H9 (cell line): ENCODE measurements at regions not wholly inside any gene's neighbourhood (a gene's known extent, or its start where the extent isn't known, plus 50 kb on each side); places are given as distances from the start of the nearest gene placed in this dataset.

ENCODE experiments used
- DNase-seq: peaks from one replicate; pipeline ENCODE4 v3.0.0-alpha.2; 2017
- H2AFZ ChIP-seq: one replicate; pipeline ENCODE4 v1.6.1; 2013; ENCODE audit warnings: mild to moderate bottlenecking, low read length, control low read depth, moderate library complexity
- H2AK5ac ChIP-seq: 2 replicates; pipeline ENCODE4 v1.6.1; 2013; ENCODE audit warnings: low read length, control low read depth, mixed read lengths; ENCODE audit not compliant: insufficient read length
- H2BK120ac ChIP-seq: one replicate; pipeline ENCODE4 v1.6.1; 2013; ENCODE audit warnings: low read depth, mild to moderate bottlenecking, low read length, control low read depth, inconsistent platforms; ENCODE audit not compliant: poor library complexity, severe bottlenecking
- H2BK12ac ChIP-seq: 2 replicates; pipeline ENCODE4 v1.6.1; 2013; ENCODE audit warnings: low read length, control low read depth, mixed read lengths, low read depth; ENCODE audit not compliant: insufficient read length
- H2BK15ac ChIP-seq: 2 replicates; pipeline ENCODE4 v1.6.1; 2013; ENCODE audit warnings: low read depth, low read length, control low read depth
- H2BK20ac ChIP-seq: one replicate; pipeline ENCODE4 v1.6.1; 2013; ENCODE audit warnings: low read depth, mild to moderate bottlenecking, low read length, control low read depth, inconsistent platforms; ENCODE audit not compliant: poor library complexity, severe bottlenecking
- H2BK5ac ChIP-seq: 2 replicates; pipeline ENCODE4 v1.6.1; 2013; ENCODE audit warnings: low read length, control low read depth, mixed read lengths; ENCODE audit not compliant: insufficient read length
- H3K14ac ChIP-seq: 2 replicates; pipeline ENCODE4 v1.6.1; 2013; ENCODE audit warnings: low read length, control low read depth; ENCODE audit not compliant: insufficient read depth
- H3K18ac ChIP-seq: 2 replicates; pipeline ENCODE4 v1.6.1; 2013; ENCODE audit warnings: low read depth, mild to moderate bottlenecking, mixed read lengths, low read length, control low read depth; ENCODE audit not compliant: insufficient read length
- H3K23ac ChIP-seq: 2 replicates; pipeline ENCODE4 v1.6.1; 2013; ENCODE audit warnings: low read length, control low read depth, mixed read lengths, low read depth; ENCODE audit not compliant: insufficient read length
- H3K23me2 ChIP-seq: 2 replicates; pipeline ENCODE4 v1.6.1; 2013; ENCODE audit warnings: low read depth, mild to moderate bottlenecking, mixed read lengths, low read length, control low read depth; ENCODE audit not compliant: insufficient read length, poor library complexity, severe bottlenecking
- H3K27ac ChIP-seq: 2 replicates; pipeline ENCODE4 v1.5.1; 2013; ENCODE audit warnings: low read length, control low read depth, mixed read lengths, low read depth; ENCODE audit not compliant: insufficient read length
- H3K27me3 ChIP-seq: 2 replicates; pipeline ENCODE4 v1.6.1; 2013; ENCODE audit warnings: low read length, control low read depth, inconsistent platforms; ENCODE audit not compliant: insufficient read depth
- H3K4ac ChIP-seq: 2 replicates; pipeline ENCODE4 v1.6.1; 2013; ENCODE audit warnings: low read depth, mild to moderate bottlenecking, control low read depth, inconsistent platforms, low read length, moderate library complexity
- H3K4me1 ChIP-seq: 2 replicates; pipeline ENCODE4 v1.6.1; 2013; ENCODE audit warnings: low read length, control low read depth, inconsistent platforms; ENCODE audit not compliant: insufficient read depth
- H3K4me2 ChIP-seq: 2 replicates; pipeline ENCODE4 v1.6.1; 2013; ENCODE audit warnings: low read length, control low read depth, mixed read lengths; ENCODE audit not compliant: insufficient read length, insufficient read depth
- H3K56ac ChIP-seq: 2 replicates; pipeline ENCODE4 v1.6.1; 2013; ENCODE audit warnings: low read depth, mild to moderate bottlenecking, mixed read lengths, low read length, control low read depth; ENCODE audit not compliant: insufficient read length
- H3K79me1 ChIP-seq: 2 replicates; pipeline ENCODE4 v1.6.1; 2013; ENCODE audit warnings: low read depth, mild to moderate bottlenecking, moderate library complexity, low read length, control low read depth, inconsistent platforms; ENCODE audit not compliant: insufficient read depth, poor library complexity, severe bottlenecking
- H3K79me2 ChIP-seq: 2 replicates; pipeline ENCODE4 v1.6.1; 2013; ENCODE audit warnings: low read length, control low read depth, inconsistent platforms; ENCODE audit not compliant: insufficient read depth
- H3K9ac ChIP-seq: 2 replicates; pipeline ENCODE4 v1.6.1; 2013; ENCODE audit warnings: low read length, control low read depth, mixed read lengths; ENCODE audit not compliant: insufficient read length; ENCODE audit errors: extremely low read depth
- H3K9me3 ChIP-seq: one replicate; pipeline ENCODE4 v1.6.1; 2013; ENCODE audit warnings: low read depth, low read length, inconsistent platforms; ENCODE audit not compliant: control insufficient read depth
- H3T11ph ChIP-seq: one replicate; pipeline ENCODE4 v1.6.1; 2013; ENCODE audit warnings: mild to moderate bottlenecking, low read length, control low read depth, inconsistent platforms
- H4K20me1 ChIP-seq: one replicate; pipeline ENCODE4 v1.6.1; 2013; ENCODE audit not compliant: control insufficient read depth, insufficient read length, insufficient read depth
- H4K5ac ChIP-seq: 2 replicates; pipeline ENCODE4 v1.6.1; 2013; ENCODE audit warnings: low read depth, mild to moderate bottlenecking, mixed read lengths, low read length, control low read depth; ENCODE audit not compliant: insufficient read length
- H4K8ac ChIP-seq: replicated peaks from 2 replicates; pipeline ENCODE4 v1.6.1; 2013; ENCODE audit warnings: low read length, control low read depth, mixed read lengths, low read depth; ENCODE audit not compliant: insufficient read length
- H4K91ac ChIP-seq: 2 replicates; pipeline ENCODE4 v1.6.1; 2013; ENCODE audit warnings: low read depth, mild to moderate bottlenecking, moderate library complexity, mixed read lengths, low read length, control low read depth; ENCODE audit not compliant: insufficient read length
- H3K27ac Mint-ChIP-seq, 3 experiments: 2 replicates in 2 of 3; 3 replicates in 1 of 3; pipeline ENCODE4 v1.8.0; 2020 to 2021; ENCODE audit warnings: mixed read lengths in 3 of 3, mild to moderate bottlenecking in 1 of 3, moderate library complexity in 1 of 3
- H3K27me3 Mint-ChIP-seq: 2 replicates; pipeline ENCODE4 v1.8.0; 2021; ENCODE audit warnings: low read depth, mild to moderate bottlenecking, moderate library complexity, mixed read lengths
- H3K36me3 Mint-ChIP-seq, 3 experiments: 2 replicates in 2 of 3; 3 replicates in 1 of 3; pipeline ENCODE4 v1.8.0; 2020 to 2021; ENCODE audit warnings: low read depth in 3 of 3, mixed read lengths in 3 of 3; ENCODE audit not compliant: insufficient read depth in 1 of 3
- H3K4me1 Mint-ChIP-seq, 2 experiments: 2 replicates each; pipeline ENCODE4 v1.8.0; 2020; ENCODE audit warnings: mixed read lengths in 2 of 2
- H3K4me3 Mint-ChIP-seq, 2 experiments: 2 replicates in 1 of 2; 3 replicates in 1 of 2; pipeline ENCODE4 v1.8.0; 2020 to 2021; ENCODE audit warnings: mild to moderate bottlenecking in 2 of 2, mixed read lengths in 2 of 2, moderate library complexity in 1 of 2
- H3K9me3 Mint-ChIP-seq, 2 experiments: 2 replicates in 1 of 2; 3 replicates in 1 of 2; pipeline ENCODE4 v1.8.0; 2020; ENCODE audit warnings: mild to moderate bottlenecking in 2 of 2, mixed read lengths in 2 of 2, moderate library complexity in 1 of 2
- CTCF ChIP-seq: fragments of 200-600 bp; sonication (generic); conservative IDR thresholded peaks from 3 replicates; pipeline ENCODE4 v1.8.0; 2021; ENCODE audit warnings: antibody characterized with exemption, mild to moderate bottlenecking
- WGBS: extraction: QIAGEN DNeasy Blood & Tissue Kit; methylation state at CpG from one replicate; pipeline ENCODE4 v1.1.7; 2013; ENCODE audit warnings: missing lambda C conversion rate, low lambda C conversion rate, mixed read lengths; ENCODE audit not compliant: insufficient read length; ENCODE audit errors: extremely low coverage; 5-methylcytosine and 5-hydroxymethylcytosine counted together

GRCh38 chr3:189455641-189456417 is 175.4 kb upstream of the TP63 start:
- H3K9ac ChIP-seq, result no peak overlapping the region
- H3K4me1 Mint-ChIP-seq, result peaks cover 8 to 13% of the 10 kb centered on the region in 2 experiments
- no peak overlapping the region for H3K18ac ChIP-seq
- no peaks in the 10 kb centered on the region for H3K79me1 ChIP-seq
- no peak overlapping the region for H3K27ac ChIP-seq
- no peak overlapping the region for H3K23ac ChIP-seq
- no peak overlapping the region for H3K4ac ChIP-seq
- no peaks in the 10 kb centered on the region for H3K36me3 Mint-ChIP-seq
- H4K8ac ChIP-seq, result no peak overlapping the region
- H3K14ac ChIP-seq, result no peak overlapping the region
- TF ChIP-seq CTCF, result no peak
- no peak overlapping the region for H2BK12ac ChIP-seq
- no peak overlapping the region for H4K91ac ChIP-seq
- no peaks in the 10 kb centered on the region for H3K27me3 Mint-ChIP-seq
- H4K5ac ChIP-seq, result no peak overlapping the region
- H3K4me1 ChIP-seq, result no peaks in the 10 kb centered on the region
- no peak overlapping the region for H2BK5ac ChIP-seq
- H3K79me2 ChIP-seq, result no peaks in the 10 kb centered on the region
- no peak overlapping the region for H3K4me2 ChIP-seq
- no peak overlapping the region for H3K27ac Mint-ChIP-seq
- no peaks in the 10 kb centered on the region for H3K9me3 Mint-ChIP-seq
- H2BK15ac ChIP-seq, result no peak overlapping the region
- no peaks in the 10 kb centered on the region for H4K20me1 ChIP-seq
- no peak for DNase-seq
- no peak overlapping the region for H3K56ac ChIP-seq
- no peak overlapping the region for H2AFZ ChIP-seq
- no peak overlapping the region for H2AK5ac ChIP-seq
- H2BK20ac ChIP-seq, result no peak overlapping the region
- no peak overlapping the region for H3T11ph ChIP-seq
- H3K23me2 ChIP-seq, result no peaks in the 10 kb centered on the region
- no peaks in the 10 kb centered on the region for H3K27me3 ChIP-seq
- no peak overlapping the region for H2BK120ac ChIP-seq
- no peak overlapping the region for H3K4me3 Mint-ChIP-seq
- H3K9me3 ChIP-seq, result no peaks in the 10 kb centered on the region
- WGBS, result no CpG with 5 or more reads among the region's 6 CpGs
